NCI-H748 (cell line): ENCODE measurements at regions not wholly inside any gene's neighbourhood (a gene's known extent, or its start where the extent isn't known, plus 50 kb on each side); places are given as distances from the start of the nearest gene placed in this dataset.

ENCODE experiments used
- DNase-seq: peaks from one replicate; lab custom pipeline; 2025; ENCODE audit not compliant: unreplicated experiment; lab: John Stamatoyannopoulos, UW

GRCh38 chr10:33401300-33401699 is 66.8 kb upstream of the NRP1 start:
- DNase-seq, result no peak

GRCh38 chr10:33398796-33399195 is 64.3 kb upstream of the NRP1 start:
- DNase-seq, result no peak

- DNase-seq, result no peak
Measured at GRCh38 chr10:33396938-33397337, 62.5 kb upstream of the NRP1 start.

- no peak for DNase-seq
Measured at GRCh38 chr10:33396279-33396678, 61.8 kb upstream of the NRP1 start.

GRCh38 chr10:33395201-33395600 is 60.7 kb upstream of the NRP1 start:
- DNase-seq, result no peak

- no peak for DNase-seq
Measured at GRCh38 chr10:33392706-33393105, 58.2 kb upstream of the NRP1 start.

- no peak for DNase-seq
Measured at GRCh38 chr10:33391611-33392465, 57.4 kb upstream of the NRP1 start.

- no peak for DNase-seq
Measured at GRCh38 chr10:33390046-33390445, 55.6 kb upstream of the NRP1 start.

GRCh38 chr10:33388785-33389184 is 54.3 kb upstream of the NRP1 start:
- DNase-seq, result no peak

GRCh38 chr10:33388382-33388781 is 53.9 kb upstream of the NRP1 start:
- no peak for DNase-seq

GRCh38 chr10:33387720-33388119 is 53.3 kb upstream of the NRP1 start:
- DNase-seq, result no peak

GRCh38 chr10:33386926-33387325 is 52.5 kb upstream of the NRP1 start:
- DNase-seq, result no peak

GRCh38 chr10:33385686-33386085 is 51.2 kb upstream of the NRP1 start:
- DNase-seq, result no peak

- DNase-seq, result no peak
Measured at GRCh38 chr10:33385015-33385414, 50.5 kb upstream of the NRP1 start.
